EH (cell line): ENCODE measurements at regions not wholly inside any gene's neighbourhood (a gene's known extent, or its start where the extent isn't known, plus 50 kb on each side); places are given as distances from the start of the nearest gene placed in this dataset.

Experiments
- DNase-seq: peaks from one replicate; pipeline ENCODE4 v3.0.0-alpha.2; 2015; ENCODE audit warnings: low read depth

- DNase-seq: no peak
Observed at GRCh38 chr4:11182586-11183355, 245.9 kb downstream of the HS3ST1 start.

GRCh38 chr4:11182031-11182430 lies 246.7 kb downstream of the HS3ST1 start:
- no peak for DNase-seq

GRCh38 chr4:11179796-11180195 lies 248.9 kb downstream of the HS3ST1 start:
- no peak for DNase-seq

GRCh38 chr4:11178433-11178832 lies 250.3 kb downstream of the HS3ST1 start:
- DNase-seq: no peak

- no peak for DNase-seq
Observed at GRCh38 chr4:11175374-11175773, 253.3 kb downstream of the HS3ST1 start.

- DNase-seq: no peak
Observed at GRCh38 chr4:11166606-11167005, 262.1 kb downstream of the HS3ST1 start.

- DNase-seq: no peak
Observed at GRCh38 chr4:11166034-11166433, 262.7 kb downstream of the HS3ST1 start.

GRCh38 chr4:11165052-11165451 lies 263.6 kb downstream of the HS3ST1 start:
- no peak for DNase-seq

GRCh38 chr4:11160288-11160687 lies 268.4 kb downstream of the HS3ST1 start:
- no peak for DNase-seq

- no peak for DNase-seq
Observed at GRCh38 chr4:11158971-11159370, 269.7 kb downstream of the HS3ST1 start.

GRCh38 chr4:11155208-11155867 lies 273.4 kb downstream of the HS3ST1 start:
- DNase-seq: no peak

GRCh38 chr4:11153171-11153750 lies 275.4 kb downstream of the HS3ST1 start:
- DNase-seq: no peak

- DNase-seq: no peak
Observed at GRCh38 chr4:11152684-11153083, 276.0 kb downstream of the HS3ST1 start.

- no peak for DNase-seq
Observed at GRCh38 chr4:11151500-11151899, 277.2 kb downstream of the HS3ST1 start.

- DNase-seq: no peak
Observed at GRCh38 chr4:11149612-11150259, 279.0 kb downstream of the HS3ST1 start.

- no peak for DNase-seq
Observed at GRCh38 chr4:11139871-11140270, 288.8 kb downstream of the HS3ST1 start.

GRCh38 chr4:11138964-11139363 lies 289.7 kb downstream of the HS3ST1 start:
- DNase-seq: no peak

GRCh38 chr4:11134705-11135104 lies 294.0 kb downstream of the HS3ST1 start:
- no peak for DNase-seq

- no peak for DNase-seq
Observed at GRCh38 chr4:11133868-11134267, 294.8 kb downstream of the HS3ST1 start.

- DNase-seq: no peak
Observed at GRCh38 chr4:11132478-11132877, 296.2 kb downstream of the HS3ST1 start.

- DNase-seq: no peak
Observed at GRCh38 chr4:11131491-11131890, 297.2 kb downstream of the HS3ST1 start.

GRCh38 chr4:11130195-11130970 lies 298.3 kb downstream of the HS3ST1 start:
- DNase-seq: no peak
